ENCODE measurements at regions not wholly inside any gene's neighbourhood (a gene's known extent, or its start where the extent isn't known, plus 50 kb on each side); places are given as distances from the start of the nearest gene placed in this dataset.

DNA sequence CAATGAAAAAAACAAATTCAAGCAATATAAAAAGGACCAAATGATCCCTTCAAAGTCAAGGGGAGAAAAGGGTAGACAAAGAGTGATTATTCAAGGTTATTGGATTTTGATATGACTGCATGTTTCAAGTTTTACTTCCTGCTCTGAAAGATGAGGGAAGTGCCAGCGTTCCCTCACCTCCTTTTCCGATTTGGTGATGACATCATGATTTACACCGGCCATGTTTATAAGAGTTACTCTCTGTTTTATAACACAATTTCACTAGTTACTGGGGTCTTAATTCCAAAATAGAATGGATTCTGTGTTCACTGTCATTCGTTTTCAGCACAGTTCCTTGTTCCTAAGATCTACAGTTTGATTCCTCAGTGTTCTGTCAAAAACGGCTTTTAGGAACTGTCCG, 60.5 kb upstream of the CPXM2 start:
- Histone ChIP-seq H3K4me1 (no peaks in the 10 kb centered on the region), H3K4me3 (no peak overlapping the region), H3K27ac (no peak overlapping the region), H3K36me3 (no peaks in the 10 kb centered on the region), H3K9me3 (no peaks in the 10 kb centered on the region), H3K27me3 (no peaks in the 10 kb centered on the region)
- TF ChIP-seq, protein P1, sequence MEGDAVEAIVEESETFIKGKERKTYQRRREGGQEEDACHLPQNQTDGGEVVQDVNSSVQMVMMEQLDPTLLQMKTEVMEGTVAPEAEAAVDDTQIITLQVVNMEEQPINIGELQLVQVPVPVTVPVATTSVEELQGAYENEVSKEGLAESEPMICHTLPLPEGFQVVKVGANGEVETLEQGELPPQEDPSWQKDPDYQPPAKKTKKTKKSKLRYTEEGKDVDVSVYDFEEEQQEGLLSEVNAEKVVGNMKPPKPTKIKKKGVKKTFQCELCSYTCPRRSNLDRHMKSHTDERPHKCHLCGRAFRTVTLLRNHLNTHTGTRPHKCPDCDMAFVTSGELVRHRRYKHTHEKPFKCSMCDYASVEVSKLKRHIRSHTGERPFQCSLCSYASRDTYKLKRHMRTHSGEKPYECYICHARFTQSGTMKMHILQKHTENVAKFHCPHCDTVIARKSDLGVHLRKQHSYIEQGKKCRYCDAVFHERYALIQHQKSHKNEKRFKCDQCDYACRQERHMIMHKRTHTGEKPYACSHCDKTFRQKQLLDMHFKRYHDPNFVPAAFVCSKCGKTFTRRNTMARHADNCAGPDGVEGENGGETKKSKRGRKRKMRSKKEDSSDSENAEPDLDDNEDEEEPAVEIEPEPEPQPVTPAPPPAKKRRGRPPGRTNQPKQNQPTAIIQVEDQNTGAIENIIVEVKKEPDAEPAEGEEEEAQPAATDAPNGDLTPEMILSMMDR (IDR thresholded peaks at IDR 0.05) = no peak
- TF ChIP-seq POLR2AphosphoS5 (IDR thresholded peaks at IDR 0.05) (no peak), POLR2A (IDR thresholded peaks at IDR 0.05) (no peak)
- intact Hi-C loops (cut with DNase I; ENCODE audit: low total_unique reads) = no loop called here
- no peak for DNase-seq (ENCODE audit: low spot score in 2 of 2)

DNA sequence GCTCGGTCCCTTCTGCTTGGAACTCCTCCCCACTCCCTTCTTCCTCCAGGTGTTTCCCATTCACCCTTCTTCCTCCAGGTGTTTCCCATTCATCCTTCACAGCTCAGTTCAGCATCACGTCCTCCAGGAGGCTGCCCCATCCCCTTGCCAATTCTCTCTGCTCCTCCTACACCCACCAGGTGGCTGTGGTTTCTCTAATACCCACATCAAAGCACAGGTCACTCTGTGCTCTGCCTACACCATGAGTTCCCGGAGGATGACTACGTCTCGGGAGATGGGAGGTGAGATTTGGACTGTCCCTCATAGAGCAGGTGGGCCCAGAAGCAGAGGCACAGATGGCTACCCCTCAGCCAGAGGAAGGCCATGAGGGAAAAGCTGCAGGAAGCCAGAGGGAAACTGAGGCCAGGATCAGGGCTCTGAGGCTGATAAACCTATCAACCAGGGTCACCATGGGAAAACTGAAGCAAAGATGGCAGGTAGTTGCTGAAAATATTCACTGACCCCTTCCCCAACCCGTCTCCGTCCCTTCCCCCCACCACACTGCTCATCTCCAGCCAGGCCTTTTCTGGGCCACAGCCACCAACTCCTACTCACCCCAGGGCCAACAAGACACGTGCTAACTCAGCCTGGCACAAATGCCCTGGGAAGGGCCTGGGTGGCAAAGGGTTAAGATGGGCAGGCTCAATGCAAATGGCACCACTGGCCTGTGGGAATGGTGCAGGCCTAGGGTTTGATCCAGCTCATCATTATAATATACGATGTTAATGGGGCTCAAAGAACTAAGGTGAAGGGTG, 56.6 kb upstream of the CPXM2 start:
- Histone ChIP-seq H3K4me1 (no peaks in the 10 kb centered on the region), H3K9me3 (no peaks in the 10 kb centered on the region), H3K27me3 (no peaks in the 10 kb centered on the region), H3K27ac (no peak overlapping the region), H3K36me3 (no peaks in the 10 kb centered on the region), H3K4me3 (no peak overlapping the region)
- TF ChIP-seq POLR2AphosphoS5 (IDR thresholded peaks at IDR 0.05) (no peak), POLR2A (IDR thresholded peaks at IDR 0.05) (no peak)
- TF ChIP-seq, protein P1 (IDR thresholded peaks at IDR 0.05) = no peak
- DNase-seq (ENCODE audit: low spot score in 2 of 2) = no peak
- intact Hi-C loops (cut with DNase I; ENCODE audit: low total_unique reads) = no loop called here

DNA sequence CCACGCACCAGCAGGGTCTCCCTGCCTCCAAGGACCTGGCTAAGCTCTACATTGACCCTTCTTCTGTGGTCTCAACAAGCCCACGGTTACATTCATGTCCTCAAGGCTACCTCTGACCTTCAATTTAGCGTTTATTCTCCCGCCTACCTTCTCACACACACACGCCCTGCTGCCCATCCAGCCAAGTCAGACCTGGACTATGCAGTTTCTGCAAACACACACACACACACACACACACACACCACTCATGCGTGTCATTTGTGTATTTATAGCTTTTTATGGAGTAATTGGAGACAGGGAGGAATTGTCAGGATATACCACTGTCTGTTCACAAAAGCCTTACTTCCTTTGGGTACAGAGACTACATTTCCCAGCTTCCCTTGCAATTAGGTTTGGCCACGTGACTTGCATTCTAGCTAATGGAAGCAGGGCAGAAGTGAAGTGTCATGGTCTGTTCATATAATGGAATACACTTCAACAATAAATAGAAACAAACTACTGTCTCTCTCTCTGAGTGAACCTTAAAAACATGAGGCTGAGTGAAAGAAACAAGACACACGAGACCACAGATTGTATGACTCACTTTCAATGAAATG, 53.8 kb upstream of the CPXM2 start:
- no peaks in the 10 kb centered on the region for H3K27me3 ChIP-seq
- no peaks in the 10 kb centered on the region for H3K36me3 ChIP-seq
- DNase-seq (ENCODE audit: low spot score in 2 of 2) = no peak
- no peak overlapping the region for H3K4me3 ChIP-seq
- peak overlapping the region in 1 of 2 donors; percentile 55 for H3K27ac ChIP-seq
- no peaks in the 10 kb centered on the region for H3K9me3 ChIP-seq
- no peak for TF ChIP-seq POLR2AphosphoS5 (IDR thresholded peaks at IDR 0.05)
- TF ChIP-seq, protein P1 (IDR thresholded peaks at IDR 0.05) = no peak
- no peak for TF ChIP-seq POLR2A (IDR thresholded peaks at IDR 0.05)
- intact Hi-C loops (cut with DNase I; ENCODE audit: low total_unique reads) = no loop called here
- no peaks in the 10 kb centered on the region for H3K4me1 ChIP-seq

DNA sequence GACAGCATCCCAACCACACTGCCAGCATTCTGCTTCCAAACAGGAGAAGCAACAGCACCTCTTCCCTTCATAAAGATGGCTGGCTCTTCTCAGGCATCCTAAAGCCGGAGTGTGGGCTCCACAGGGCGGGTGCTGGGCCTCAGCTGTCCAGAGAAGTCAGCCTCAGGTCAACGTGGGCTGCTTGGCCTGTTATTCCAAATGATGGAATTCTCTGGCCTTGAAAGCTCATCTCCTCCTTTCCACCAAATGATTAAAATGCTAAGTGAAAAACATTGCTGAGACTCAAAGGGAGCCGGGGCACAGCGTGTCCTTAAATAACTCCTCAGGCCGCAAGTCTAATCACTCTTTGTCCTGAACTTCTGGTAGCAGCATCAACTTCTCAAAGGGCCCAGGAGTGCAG, 53.1 kb upstream of the CPXM2 start:
- TF ChIP-seq, protein P1 (IDR thresholded peaks at IDR 0.05) = no peak
- TF ChIP-seq POLR2A (IDR thresholded peaks at IDR 0.05) (no peak), POLR2AphosphoS5 (IDR thresholded peaks at IDR 0.05) (no peak)
- peak overlapping the region in 1 of 2 donors; percentile 52 for H3K27ac ChIP-seq
- DNase-seq (ENCODE audit: low spot score in 2 of 2) = no peak
- H3K4me1 ChIP-seq = no peaks in the 10 kb centered on the region
- H3K36me3 ChIP-seq = no peaks in the 10 kb centered on the region
- no peaks in the 10 kb centered on the region for H3K9me3 ChIP-seq
- intact Hi-C loops (cut with DNase I; ENCODE audit: low total_unique reads) = no loop called here
- no peak overlapping the region for H3K4me3 ChIP-seq
- H3K27me3 ChIP-seq = no peaks in the 10 kb centered on the region

DNA sequence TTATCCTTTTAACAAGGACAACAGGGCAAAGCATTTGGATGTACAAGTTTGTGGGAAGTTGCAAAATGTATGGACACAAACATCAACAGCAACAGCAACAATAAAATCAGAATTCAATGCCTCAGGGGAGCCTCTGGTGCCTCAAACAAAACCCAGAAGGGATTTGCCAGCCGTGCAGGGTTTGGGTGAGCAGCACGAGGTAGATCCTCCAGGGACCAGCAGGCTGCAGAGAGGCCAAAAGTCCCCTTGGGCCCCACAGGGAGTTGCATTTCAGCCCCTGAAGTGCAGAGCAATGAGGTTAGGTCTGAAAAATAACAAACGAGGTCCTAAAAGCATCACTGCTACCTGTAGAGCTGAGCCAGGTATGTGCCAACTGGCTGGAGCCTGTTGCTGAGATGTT, 51.7 kb upstream of the CPXM2 start:
- H3K27ac ChIP-seq = no peak overlapping the region
- no peak for DNase-seq (ENCODE audit: low spot score in 2 of 2)
- H3K4me1 ChIP-seq = no peaks in the 10 kb centered on the region
- no peaks in the 10 kb centered on the region for H3K36me3 ChIP-seq
- H3K27me3 ChIP-seq = no peaks in the 10 kb centered on the region
- no peaks in the 10 kb centered on the region for H3K9me3 ChIP-seq
- H3K4me3 ChIP-seq = no peak overlapping the region
- TF ChIP-seq POLR2A (IDR thresholded peaks at IDR 0.05) (no peak), POLR2AphosphoS5 (IDR thresholded peaks at IDR 0.05) (no peak)
- TF ChIP-seq, protein P1 (IDR thresholded peaks at IDR 0.05) = no peak
- intact Hi-C loops (cut with DNase I; ENCODE audit: low total_unique reads) = no loop called here
